GM23248 (cell line): ENCODE measurements at regions not wholly inside any gene's neighbourhood (a gene's known extent, or its start where the extent isn't known, plus 50 kb on each side); places are given as distances from the start of the nearest gene placed in this dataset.

ENCODE experiments used
- EZH2 ChIP-seq: fragments of 200-600 bp; sonication (generic); IDR thresholded peaks from 2 replicates; pipeline ENCODE4 v1.6.1; 2018; ENCODE audit warnings: antibody characterized with exemption, mild to moderate bottlenecking; ENCODE audit not compliant: insufficient read depth, poor library complexity, severe bottlenecking
- EZH2phosphoT487 ChIP-seq: fragments of 200-600 bp; sonication (generic); IDR thresholded peaks from 2 replicates; pipeline ENCODE4 v1.6.1; 2018; ENCODE audit warnings: antibody characterized with exemption, moderate library complexity, mild to moderate bottlenecking, low read depth; ENCODE audit not compliant: insufficient read depth

- TF ChIP-seq EZH2phosphoT487, result no peak
- no peak for TF ChIP-seq EZH2
Measured at GRCh38 chr12:105654606-105655005, 324.1 kb downstream of the C12orf75 start.
